ENCODE measurements at regions not wholly inside any gene's neighbourhood (a gene's known extent, or its start where the extent isn't known, plus 50 kb on each side); places are given as distances from the start of the nearest gene placed in this dataset.

DNA sequence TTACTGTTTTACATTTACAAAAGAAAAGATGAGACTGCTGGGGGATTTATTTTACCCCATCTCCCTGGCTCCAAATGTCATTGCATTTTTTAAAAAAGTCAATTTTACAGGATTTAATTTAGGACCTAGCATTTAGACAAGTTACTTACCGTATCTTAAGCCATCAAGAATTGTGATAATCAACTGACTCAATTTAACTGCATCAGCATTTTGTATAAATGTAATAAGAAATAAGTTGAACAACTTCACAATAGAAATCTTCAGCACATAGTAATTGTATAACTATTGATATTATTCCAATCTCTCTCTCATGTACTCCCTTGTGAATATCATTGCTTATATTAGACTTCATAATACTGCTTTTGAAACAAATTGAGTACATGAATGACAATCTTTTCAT, 907.5 kb upstream of the SLC10A2 start:
- TF ChIP-seq EZH2 (IDR thresholded peaks at IDR 0.05; ENCODE audit: borderline replicate concordance) (no peak), EZH2phosphoT487 (IDR thresholded peaks at IDR 0.05; ENCODE audit: low read depth, severe bottlenecking, unreplicated experiment) (no peak)
- TF ChIP-seq, protein P1, sequence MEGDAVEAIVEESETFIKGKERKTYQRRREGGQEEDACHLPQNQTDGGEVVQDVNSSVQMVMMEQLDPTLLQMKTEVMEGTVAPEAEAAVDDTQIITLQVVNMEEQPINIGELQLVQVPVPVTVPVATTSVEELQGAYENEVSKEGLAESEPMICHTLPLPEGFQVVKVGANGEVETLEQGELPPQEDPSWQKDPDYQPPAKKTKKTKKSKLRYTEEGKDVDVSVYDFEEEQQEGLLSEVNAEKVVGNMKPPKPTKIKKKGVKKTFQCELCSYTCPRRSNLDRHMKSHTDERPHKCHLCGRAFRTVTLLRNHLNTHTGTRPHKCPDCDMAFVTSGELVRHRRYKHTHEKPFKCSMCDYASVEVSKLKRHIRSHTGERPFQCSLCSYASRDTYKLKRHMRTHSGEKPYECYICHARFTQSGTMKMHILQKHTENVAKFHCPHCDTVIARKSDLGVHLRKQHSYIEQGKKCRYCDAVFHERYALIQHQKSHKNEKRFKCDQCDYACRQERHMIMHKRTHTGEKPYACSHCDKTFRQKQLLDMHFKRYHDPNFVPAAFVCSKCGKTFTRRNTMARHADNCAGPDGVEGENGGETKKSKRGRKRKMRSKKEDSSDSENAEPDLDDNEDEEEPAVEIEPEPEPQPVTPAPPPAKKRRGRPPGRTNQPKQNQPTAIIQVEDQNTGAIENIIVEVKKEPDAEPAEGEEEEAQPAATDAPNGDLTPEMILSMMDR (IDR thresholded peaks at IDR 0.05; ENCODE audit: poor library complexity), result no peak

Measured in hepatocyte (in vitro differentiated cells).